Transverse colon (tissue), 4 donors: ENCODE measurements at regions not wholly inside any gene's neighbourhood (a gene's known extent, or its start where the extent isn't known, plus 50 kb on each side); places are given as distances from the start of the nearest gene placed in this dataset.
A peak's percentile ranks its signal among the peaks of the same experiment; 100 is the strongest.

Experiments used
- DNase-seq: peaks from one replicate; pipeline ENCODE4 v3.0.0-alpha.2; 2019
- H3K27ac ChIP-seq, 4 donors: fragments of 200-600 bp; sonication (generic); 2 replicates each; pipeline ENCODE4 v1.5.1; 2016 to 2018; ENCODE audit warnings: inconsistent platforms in 4 of 4
- H3K27me3 ChIP-seq: fragments of 200-600 bp; sonication (generic); 2 replicates; pipeline ENCODE4 v1.5.1; 2017; ENCODE audit warnings: inconsistent platforms
- H3K36me3 ChIP-seq, 4 donors: fragments of 200-600 bp; sonication (generic); 2 replicates each; pipeline ENCODE4 v1.5.1; 2017 to 2019; ENCODE audit warnings: inconsistent platforms in 4 of 4
- H3K4me1 ChIP-seq, 4 donors: fragments of 200-600 bp; sonication (generic); 2 replicates each; pipeline ENCODE4 v1.5.1; 2017 to 2020; ENCODE audit warnings: inconsistent platforms in 4 of 4
- H3K4me3 ChIP-seq, 4 donors: fragments of 200-600 bp; sonication (generic); 1 replicate in 1 of 4; 2 replicates in 3 of 4; pipeline versions ENCODE4 v1.5.1 to v1.6.1; 2017 to 2019; ENCODE audit warnings: inconsistent platforms in 4 of 4
- H3K9me3 ChIP-seq, 2 donors: fragments of 200-600 bp; sonication (generic); 2 replicates each; pipeline ENCODE4 v1.5.1; 2017 to 2019; ENCODE audit warnings: inconsistent platforms in 2 of 2
- EP300 ChIP-seq: sonication (generic); formaldehyde crosslinking; IDR thresholded peaks from one replicate; pipeline ENCODE4 v1.6.1; 2017; ENCODE audit warnings: antibody characterized with exemption, low read depth
- POLR2A ChIP-seq: fragments of 450-650 bp; IDR thresholded peaks from one replicate; pipeline ENCODE4 v1.6.1; 2016; ENCODE audit warnings: antibody characterized with exemption, mild to moderate bottlenecking, moderate library complexity
- POLR2AphosphoS5 ChIP-seq, 3 donors: sonication (generic); formaldehyde crosslinking; IDR thresholded peaks; one replicate each; pipeline ENCODE4 v1.6.1; 2016; ENCODE audit warnings: antibody characterized with exemption in 3 of 3
- WGBS, 2 donors: methylation state at CpG; one replicate each; pipeline ENCODE4 v1.1.5; 2018; ENCODE audit warnings: low coverage in 1 of 2; 5-methylcytosine and 5-hydroxymethylcytosine counted together
- in situ Hi-C, 4 donors: fragments of 200-750 bp; cut with MboI; loops; one replicate each; pipeline versions ENCODE4 v1.15.0 to v1.15.1; 2017; ENCODE audit warnings: low sequenced_read_pairs in 3 of 4, low pct_ligation_motif_present in 1 of 4, low pct_unique_long_range_greater_than_20kb in 1 of 4
- intact Hi-C: fragments of 100-400 bp; cut with DNase I; formaldehyde crosslinking; loops from one replicate; pipeline ENCODE4 v1.15.1; 2023; ENCODE audit warnings: low total_unique reads
- TF ChIP-seq, protein P1 (sequence below), 5 experiments: fragments of 200-600 bp in 3 of 5; fragments of 450-650 bp in 2 of 5; sonication (generic) in 3 of 5; IDR thresholded peaks; 1 replicate in 2 of 5; 2 replicates in 3 of 5; pipeline ENCODE4 v1.5.1; 2016 to 2017; ENCODE audit warnings: antibody characterized with exemption in 5 of 5, inconsistent platforms in 3 of 5, mild to moderate bottlenecking in 2 of 5, moderate library complexity in 1 of 5

DNA sequence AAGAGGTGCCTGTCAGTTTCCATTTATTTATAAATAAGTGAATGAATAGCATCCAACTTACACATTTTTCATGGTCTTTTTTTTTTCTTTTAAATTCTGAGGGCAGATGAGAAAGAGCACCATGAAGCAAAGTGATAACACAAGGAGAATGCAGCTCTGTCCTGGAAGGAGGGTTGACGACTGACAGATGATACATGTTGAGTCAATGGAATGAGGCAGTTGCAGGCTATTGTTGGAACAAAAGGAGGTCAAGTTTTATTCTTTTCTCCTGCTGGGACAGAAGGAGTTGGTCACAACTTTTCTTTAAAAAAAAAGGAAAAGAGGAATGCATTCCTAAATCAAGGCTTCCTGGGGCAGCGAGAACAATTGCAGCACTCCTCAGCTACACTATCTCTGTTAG, 119.9 kb upstream of the PLEKHG7 start:
- TF ChIP-seq POLR2AphosphoS5 (IDR thresholded peaks at IDR 0.05) (no peak), EP300 (no peak), POLR2A (no peak)
- TF ChIP-seq, protein P1, sequence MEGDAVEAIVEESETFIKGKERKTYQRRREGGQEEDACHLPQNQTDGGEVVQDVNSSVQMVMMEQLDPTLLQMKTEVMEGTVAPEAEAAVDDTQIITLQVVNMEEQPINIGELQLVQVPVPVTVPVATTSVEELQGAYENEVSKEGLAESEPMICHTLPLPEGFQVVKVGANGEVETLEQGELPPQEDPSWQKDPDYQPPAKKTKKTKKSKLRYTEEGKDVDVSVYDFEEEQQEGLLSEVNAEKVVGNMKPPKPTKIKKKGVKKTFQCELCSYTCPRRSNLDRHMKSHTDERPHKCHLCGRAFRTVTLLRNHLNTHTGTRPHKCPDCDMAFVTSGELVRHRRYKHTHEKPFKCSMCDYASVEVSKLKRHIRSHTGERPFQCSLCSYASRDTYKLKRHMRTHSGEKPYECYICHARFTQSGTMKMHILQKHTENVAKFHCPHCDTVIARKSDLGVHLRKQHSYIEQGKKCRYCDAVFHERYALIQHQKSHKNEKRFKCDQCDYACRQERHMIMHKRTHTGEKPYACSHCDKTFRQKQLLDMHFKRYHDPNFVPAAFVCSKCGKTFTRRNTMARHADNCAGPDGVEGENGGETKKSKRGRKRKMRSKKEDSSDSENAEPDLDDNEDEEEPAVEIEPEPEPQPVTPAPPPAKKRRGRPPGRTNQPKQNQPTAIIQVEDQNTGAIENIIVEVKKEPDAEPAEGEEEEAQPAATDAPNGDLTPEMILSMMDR (IDR thresholded peaks at IDR 0.05): no peak
- 80 to 92% methylated on average over 2 of the region's 2 CpGs for WGBS, 2 donors
- Histone ChIP-seq H3K36me3 (no peaks in the 10 kb centered on the region), H3K9me3 (no peaks in the 10 kb centered on the region), H3K4me3 (no peak overlapping the region), H3K27me3 (no peaks in the 10 kb centered on the region), H3K27ac (no peak overlapping the region), H3K4me1 (no peaks in the 10 kb centered on the region)
- DNase-seq: no peak
- in situ Hi-C loops (no loop called here), intact Hi-C loops (no loop called here)

DNA sequence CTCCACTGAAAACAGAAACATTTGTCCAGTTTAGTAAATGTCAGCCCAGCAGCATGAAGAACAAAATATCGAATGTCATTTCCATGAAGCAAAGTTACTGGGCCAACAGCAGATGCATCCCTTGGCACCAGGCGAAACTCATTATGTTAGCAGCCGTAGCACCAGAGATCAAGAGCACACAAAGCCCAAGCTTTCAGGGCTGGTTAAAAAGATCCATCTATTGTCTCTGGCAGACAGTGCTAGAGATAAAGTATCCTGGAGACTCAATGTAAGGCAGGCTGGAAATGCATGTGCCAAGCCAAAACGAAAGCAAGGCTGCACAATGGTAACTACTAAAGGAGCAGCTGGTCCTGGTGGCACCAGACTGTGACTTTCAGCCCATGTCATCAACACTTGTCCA, 120.3 kb upstream of the PLEKHG7 start:
- Histone ChIP-seq H3K9me3 (no peaks in the 10 kb centered on the region), H3K27ac (no peak overlapping the region), H3K27me3 (no peaks in the 10 kb centered on the region), H3K4me3 (no peak overlapping the region), H3K4me1 (no peaks in the 10 kb centered on the region), H3K36me3 (no peaks in the 10 kb centered on the region)
- 86 to 89% methylated on average over 4 of the region's 4 CpGs for WGBS, 2 donors
- DNase-seq: no peak
- in situ Hi-C loops: no loop called here
- intact Hi-C loops: no loop called here
- TF ChIP-seq POLR2A: no peak
- TF ChIP-seq POLR2AphosphoS5 (IDR thresholded peaks at IDR 0.05): no peak

DNA sequence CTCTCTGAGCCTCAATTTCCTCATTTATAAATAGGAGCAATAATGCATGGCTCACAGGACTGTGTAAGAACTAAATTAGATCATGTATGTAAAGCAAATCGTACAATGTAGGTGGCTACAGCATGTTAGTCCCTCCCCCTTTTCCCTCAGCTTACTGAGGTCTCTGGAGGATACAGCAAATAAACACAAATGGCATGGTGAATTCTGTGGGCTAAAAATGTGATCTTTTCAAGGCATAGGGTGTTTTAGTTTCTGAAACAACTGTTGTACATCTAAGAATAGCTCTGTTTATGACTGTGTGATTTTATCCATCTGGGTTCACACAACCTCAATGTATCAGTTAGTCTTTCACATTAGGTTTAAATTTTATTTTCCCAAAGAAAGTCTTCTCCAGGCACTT, 121.2 kb upstream of the PLEKHG7 start:
- in situ Hi-C loops: no loop called here
- Histone ChIP-seq H3K9me3 (no peaks in the 10 kb centered on the region), H3K4me3 (no peak overlapping the region), H3K36me3 (no peaks in the 10 kb centered on the region), H3K4me1 (no peaks in the 10 kb centered on the region), H3K27me3 (no peaks in the 10 kb centered on the region), H3K27ac (no peak overlapping the region)
- TF ChIP-seq, protein P1 (IDR thresholded peaks at IDR 0.05): no peak
- no peak for TF ChIP-seq POLR2A
- no peak for TF ChIP-seq EP300
- TF ChIP-seq POLR2AphosphoS5 (IDR thresholded peaks at IDR 0.05): no peak
- WGBS, 2 donors: 62 to 100% methylated on average over 1 of the region's 1 CpG
- intact Hi-C loops: no loop called here
- no peak for DNase-seq

DNA sequence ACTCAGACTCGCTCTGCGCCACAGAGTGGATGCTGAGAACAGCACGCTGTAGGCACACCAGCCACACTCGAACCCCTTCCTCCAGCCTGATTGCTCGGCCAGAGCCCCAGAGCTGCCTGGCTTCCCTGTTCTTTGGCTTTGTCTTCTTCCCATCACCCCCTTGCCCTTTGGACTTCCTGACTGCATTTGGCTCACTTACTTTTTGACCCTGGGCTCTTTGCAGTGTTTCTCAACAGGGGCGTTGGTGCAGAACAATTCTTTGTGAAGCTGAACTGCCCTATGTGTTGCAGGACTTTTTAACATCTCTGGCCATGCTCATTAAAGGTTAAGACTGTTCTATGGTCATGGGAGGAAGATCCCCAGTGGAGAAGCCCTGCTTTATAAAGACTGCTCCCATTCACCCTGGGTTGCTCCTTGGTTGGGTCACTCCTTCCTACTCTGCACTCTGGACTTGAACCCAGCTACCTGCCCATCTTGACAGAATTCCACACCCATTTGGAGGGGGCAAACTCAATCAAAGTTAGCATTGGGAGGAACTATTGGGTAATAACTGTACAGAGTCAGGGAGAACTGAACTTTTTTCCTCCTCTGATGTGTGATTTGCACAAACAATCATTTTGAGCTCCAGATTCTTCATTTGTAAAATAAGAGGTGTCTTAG, 127.7 kb upstream of the PLEKHG7 start:
- Histone ChIP-seq H3K27ac (peak overlapping the region in 1 of 4 donors; percentile 30), H3K36me3 (no peaks in the 10 kb centered on the region), H3K4me1 (peaks cover 0 to 15% (median 5%) of the 10 kb centered on the region in 4 donors), H3K27me3 (no peaks in the 10 kb centered on the region), H3K9me3 (no peaks in the 10 kb centered on the region), H3K4me3 (no peak overlapping the region)
- in situ Hi-C loops: loop anchor here (5.0 to 25.0 kb wide), 6 partner anchors 438 to 1200 kb away; partner anchors contain the start of gene BTG1 (in 2 of the 4)
- intact Hi-C loops: loop anchor here (5.0 to 10.0 kb wide), 2 partner anchors 420 to 1193 kb away; no protein-coding TSS in a partner anchor
- WGBS, 2 donors: 79 to 100% methylated on average over 3 to 6 of the region's 6 CpGs
- DNase-seq: peak; percentile 46
- TF ChIP-seq, protein P1 (IDR thresholded peaks at IDR 0.05): no peak
- TF ChIP-seq EP300 (no peak), POLR2AphosphoS5 (IDR thresholded peaks at IDR 0.05) (no peak), POLR2A (no peak)
